HEK293 (cell line): ENCODE measurements at regions not wholly inside any gene's neighbourhood (a gene's known extent, or its start where the extent isn't known, plus 50 kb on each side); places are given as distances from the start of the nearest gene placed in this dataset.
"Not testable (repeated sequence)": the region's sequence is repeated elsewhere in the genome, so short reads cannot be mapped to it uniquely, and the experiment has no call there.

Source experiments
- CTCF ChIA-PET: fragments of 350-600 bp; formaldehyde crosslinking; extraction: SDS; loops from one replicate; lab custom pipeline; 2021; ENCODE audit warnings: antibody characterized with exemption; lab: Yijun Ruan, JAX
- POLR2A ChIA-PET: fragments of 300-600 bp; formaldehyde crosslinking; extraction: SDS; loops from one replicate; lab custom pipeline; 2020; ENCODE audit warnings: antibody characterized with exemption, inconsistent platforms; lab: Yijun Ruan, JAX
- H3K27ac ChIP-seq: fragments of 200-500 bp; sonication (Bioruptor generic); 2 replicates; pipeline ENCODE4 v1.5.1; 2014; ENCODE audit warnings: low read depth, low read length, control low read depth, inconsistent platforms; ENCODE audit errors: extremely low read depth
- H3K36me3 ChIP-seq, 2 experiments: fragments of 200-500 bp in 1 of 2; sonication (Bioruptor generic) in 1 of 2; 1 replicate in 1 of 2; 2 replicates in 1 of 2; pipeline ENCODE4 v1.5.1; 2014 to 2017; ENCODE audit warnings: inconsistent platforms in 2 of 2, low read length in 2 of 2; ENCODE audit not compliant: control insufficient read depth in 2 of 2, insufficient read depth in 1 of 2
- H3K4me1 ChIP-seq: fragments of 200-500 bp; sonication (Bioruptor generic); 2 replicates; pipeline ENCODE4 v1.5.1; 2014; ENCODE audit warnings: mild to moderate bottlenecking, low read length, inconsistent platforms; ENCODE audit not compliant: control insufficient read depth, insufficient read depth
- H3K4me3 ChIP-seq: 2 replicates; pipeline ENCODE4 v1.5.1; 2011; ENCODE audit warnings: low read depth, mild to moderate bottlenecking, control low read depth, low read length, moderate library complexity
- H3K9me3 ChIP-seq: fragments of 200-500 bp; sonication (Bioruptor generic); 2 replicates; pipeline ENCODE4 v1.5.1; 2014; ENCODE audit warnings: low read depth, low read length, inconsistent platforms; ENCODE audit not compliant: control insufficient read depth, insufficient read depth
- BCL6B ChIP-seq: fragments of 450-650 bp; formaldehyde crosslinking; IDR thresholded peaks from 2 replicates; pipeline ENCODE4 v1.5.1; 2017; ENCODE audit warnings: missing biosample characterization, missing genetic modification characterization
- KLF7 ChIP-seq: fragments of 450-650 bp; formaldehyde crosslinking; IDR thresholded peaks from 2 replicates; pipeline ENCODE4 v1.5.1; 2016; ENCODE audit warnings: missing biosample characterization, missing genetic modification characterization, borderline replicate concordance
- KLF9 ChIP-seq: fragments of 450-650 bp; formaldehyde crosslinking; IDR thresholded peaks from 2 replicates; pipeline ENCODE4 v1.5.1; 2016; ENCODE audit warnings: missing biosample characterization, missing genetic modification characterization, low read depth
- OSR2 ChIP-seq: fragments of 450-650 bp; formaldehyde crosslinking; IDR thresholded peaks from 2 replicates; pipeline ENCODE4 v1.5.1; 2016; ENCODE audit warnings: missing biosample characterization, missing genetic modification characterization
- REST ChIP-seq: fragments of 450-650 bp; formaldehyde crosslinking; IDR thresholded peaks from 2 replicates; pipeline ENCODE4 v1.5.1; 2016; ENCODE audit warnings: missing biosample characterization, missing genetic modification characterization
- ZBTB1 ChIP-seq: fragments of 450-650 bp; formaldehyde crosslinking; IDR thresholded peaks from 2 replicates; pipeline ENCODE4 v1.5.1; 2016; ENCODE audit warnings: missing biosample characterization, missing genetic modification characterization
- ZFP3 ChIP-seq: fragments of 450-650 bp; formaldehyde crosslinking; IDR thresholded peaks from 2 replicates; pipeline ENCODE4 v1.5.1; 2016; ENCODE audit warnings: low read depth, missing biosample characterization, missing genetic modification characterization
- ZFP69B ChIP-seq: fragments of 450-650 bp; formaldehyde crosslinking; IDR thresholded peaks from 2 replicates; pipeline ENCODE4 v1.5.1; 2016; ENCODE audit warnings: missing biosample characterization, missing genetic modification characterization
- ZNF138 ChIP-seq: fragments of 450-650 bp; formaldehyde crosslinking; IDR thresholded peaks from 2 replicates; pipeline ENCODE4 v1.5.1; 2016; ENCODE audit warnings: missing biosample characterization, missing genetic modification characterization, borderline replicate concordance
- ZNF155 ChIP-seq: fragments of 450-650 bp; formaldehyde crosslinking; IDR thresholded peaks from 2 replicates; pipeline ENCODE4 v1.5.1; 2016; ENCODE audit warnings: missing biosample characterization, missing genetic modification characterization
- ZNF157 ChIP-seq: fragments of 450-650 bp; formaldehyde crosslinking; IDR thresholded peaks from 2 replicates; pipeline ENCODE4 v1.5.1; 2016; ENCODE audit warnings: missing biosample characterization, missing genetic modification characterization
- ZNF169 ChIP-seq: fragments of 450-650 bp; formaldehyde crosslinking; IDR thresholded peaks from 2 replicates; pipeline ENCODE4 v1.5.1; 2016; ENCODE audit warnings: missing biosample characterization, missing genetic modification characterization
- ZNF202 ChIP-seq: fragments of 450-650 bp; formaldehyde crosslinking; IDR thresholded peaks from 2 replicates; pipeline ENCODE4 v1.5.1; 2016; ENCODE audit warnings: missing biosample characterization, missing genetic modification characterization, borderline replicate concordance
- ZNF394 ChIP-seq: fragments of 450-650 bp; formaldehyde crosslinking; IDR thresholded peaks from 2 replicates; pipeline ENCODE4 v1.5.1; 2016; ENCODE audit warnings: missing biosample characterization, missing genetic modification characterization, mild to moderate bottlenecking, moderate library complexity, borderline replicate concordance
- ZNF398 ChIP-seq: fragments of 450-650 bp; formaldehyde crosslinking; IDR thresholded peaks from 2 replicates; pipeline ENCODE4 v1.5.1; 2017; ENCODE audit warnings: missing biosample characterization, missing genetic modification characterization
- ZNF416 ChIP-seq: fragments of 450-650 bp; formaldehyde crosslinking; IDR thresholded peaks from 2 replicates; pipeline ENCODE4 v1.5.1; 2016; ENCODE audit warnings: missing biosample characterization, missing genetic modification characterization
- ZNF473 ChIP-seq: fragments of 450-650 bp; formaldehyde crosslinking; IDR thresholded peaks from 2 replicates; pipeline ENCODE4 v1.5.1; 2017; ENCODE audit warnings: missing biosample characterization, missing genetic modification characterization
- ZNF501 ChIP-seq: fragments of 450-650 bp; formaldehyde crosslinking; IDR thresholded peaks from 2 replicates; pipeline ENCODE4 v1.5.1; 2016; ENCODE audit warnings: missing biosample characterization, missing genetic modification characterization
- ZNF645 ChIP-seq: fragments of 450-650 bp; formaldehyde crosslinking; IDR thresholded peaks from 2 replicates; pipeline ENCODE4; 2016; ENCODE audit warnings: missing biosample characterization, missing genetic modification characterization
- TF ChIP-seq, protein P1 (sequence below): fragments of 450-650 bp; formaldehyde crosslinking; IDR thresholded peaks from 2 replicates; pipeline ENCODE4 v1.5.1; 2016; ENCODE audit warnings: missing biosample characterization, missing genetic modification characterization

- ChIA-PET POLR2A (no interaction called here), CTCF (no interaction called here)
- Histone ChIP-seq H3K9me3 (no peaks in the 10 kb centered on the region), H3K4me3 (no peak overlapping the region), H3K36me3 (no peaks in the 10 kb centered on the region), H3K4me1 (no peaks in the 10 kb centered on the region), H3K27ac (no peak overlapping the region)
- TF ChIP-seq ZNF155 (no peak), REST (tag by site-specific recombination) (no peak), ZNF394 (tag by site-specific recombination) (no peak), ZNF202 (tag by site-specific recombination) (no peak), ZNF157 (no peak), OSR2 (tag by site-specific recombination) (no peak), ZNF169 (tag by site-specific recombination) (no peak), ZFP3 (tag by site-specific recombination) (no peak)
- TF ChIP-seq, protein P1, sequence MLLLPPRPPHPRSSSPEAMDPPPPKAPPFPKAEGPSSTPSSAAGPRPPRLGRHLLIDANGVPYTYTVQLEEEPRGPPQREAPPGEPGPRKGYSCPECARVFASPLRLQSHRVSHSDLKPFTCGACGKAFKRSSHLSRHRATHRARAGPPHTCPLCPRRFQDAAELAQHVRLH (tag by site-specific recombination): no peak
Measured at GRCh38 chr7:13751766-13752165, 237.7 kb downstream of the ETV1 start.

DNA sequence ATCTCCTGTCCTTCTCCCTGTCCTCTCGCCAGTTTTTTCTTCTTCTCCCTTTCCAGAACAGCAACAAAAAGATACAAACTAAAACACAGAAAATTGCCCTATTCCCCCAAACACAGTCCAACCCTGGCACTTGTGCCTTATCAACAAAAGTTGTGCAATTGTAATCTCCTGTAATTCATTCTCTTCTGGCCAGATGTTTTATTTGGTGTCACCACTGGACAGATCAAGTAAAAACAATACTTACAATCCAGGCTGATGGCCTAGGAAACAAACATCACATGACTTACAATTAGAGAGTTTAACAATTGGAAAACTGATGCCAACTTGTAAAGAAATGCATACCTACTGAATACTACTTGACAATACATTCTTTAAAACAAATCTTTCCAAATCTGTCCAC, 231.6 kb downstream of the ETV1 start:
- Histone ChIP-seq H3K9me3 (no peaks in the 10 kb centered on the region), H3K36me3 (no peaks in the 10 kb centered on the region), H3K4me1 (no peaks in the 10 kb centered on the region), H3K4me3 (no peak overlapping the region), H3K27ac (no peak overlapping the region)
- ChIA-PET POLR2A (no interaction called here), CTCF (no interaction called here)
- TF ChIP-seq ZFP69B (tag by site-specific recombination): no peak
- TF ChIP-seq KLF9: no peak
- TF ChIP-seq ZFP3 (tag by site-specific recombination): no peak
- TF ChIP-seq KLF7: no peak
- no peak for TF ChIP-seq ZBTB1 (tag by site-specific recombination)
- no peak for TF ChIP-seq ZNF473
- TF ChIP-seq ZNF645 (tag by site-specific recombination): no peak
- no peak for TF ChIP-seq ZNF398 (tag by site-specific recombination)
- no peak for TF ChIP-seq BCL6B
- TF ChIP-seq ZNF138: no peak
- no peak for TF ChIP-seq ZNF416 (tag by site-specific recombination)
- TF ChIP-seq ZNF501: no peak

DNA sequence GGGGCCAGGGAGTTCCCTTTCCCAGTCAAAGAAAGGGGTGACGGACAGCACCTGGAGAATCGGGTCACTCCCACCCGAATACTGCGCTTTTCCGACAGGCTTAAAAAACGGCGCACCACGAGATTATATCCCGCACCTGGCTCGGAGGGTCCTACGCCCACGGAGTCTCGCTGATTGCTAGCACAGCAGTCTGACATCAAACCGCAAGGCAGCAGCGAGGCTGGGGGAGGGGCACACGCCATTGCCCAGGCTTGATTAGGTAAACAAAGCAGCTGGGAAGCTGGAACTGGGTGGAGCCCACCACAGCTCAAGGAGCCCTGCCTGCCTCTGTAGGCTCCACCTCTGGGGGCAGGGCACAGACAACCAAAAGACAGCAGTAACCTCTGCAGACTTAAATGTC, 223.6 kb downstream of the ETV1 start:
- CTCF ChIA-PET, POLR2A ChIA-PET: not testable (repeated sequence)

More for the DNA sequence above, 223.6 kb downstream of the ETV1 start:
- H3K36me3 ChIP-seq, H3K9me3 ChIP-seq, H3K27ac ChIP-seq, H3K4me1 ChIP-seq, H3K4me3 ChIP-seq: not testable (repeated sequence)
